Hematopoietic multipotent progenitor cell treated with erythropoietin and hydrocortisone succinate and interleukin-3 and kit ligand, for 8 days (in vitro differentiated cells): ENCODE measurements at regions not wholly inside any gene's neighbourhood (a gene's known extent, or its start where the extent isn't known, plus 50 kb on each side); places are given as distances from the start of the nearest gene placed in this dataset.
"Not testable (repeated sequence)": the region's sequence is repeated elsewhere in the genome, so short reads cannot be mapped to it uniquely, and the experiment has no call there.

ENCODE experiments used
- DNase-seq: peaks from one replicate; pipeline ENCODE4 v3.0.0-alpha.2; 2015

- peak; percentile 63 for DNase-seq
These were observed 1306.5 kb upstream of the CDH9 start for GRCh38 chr5:28344836-28345433.

DNA sequence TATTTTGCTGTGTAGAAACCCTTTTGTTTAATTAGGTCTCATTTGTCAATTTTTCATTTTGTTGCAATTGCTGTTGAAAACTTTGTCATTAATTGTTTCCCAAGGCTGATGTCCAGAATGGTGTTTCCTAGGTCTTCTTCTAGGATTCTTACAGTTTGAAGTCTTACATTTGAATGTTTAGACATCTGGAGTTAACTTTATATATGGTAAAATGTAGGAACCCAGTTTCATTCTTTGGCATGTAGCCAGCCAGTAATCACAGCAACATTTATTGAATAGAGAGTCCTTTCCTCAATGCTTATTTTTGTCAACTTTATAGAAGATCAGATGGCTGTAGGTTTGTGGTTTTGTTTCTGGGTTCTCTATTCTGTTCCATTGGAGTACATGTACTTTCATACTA lies 1290.8 kb upstream of the CDH9 start:
- DNase-seq, result no peak

DNA sequence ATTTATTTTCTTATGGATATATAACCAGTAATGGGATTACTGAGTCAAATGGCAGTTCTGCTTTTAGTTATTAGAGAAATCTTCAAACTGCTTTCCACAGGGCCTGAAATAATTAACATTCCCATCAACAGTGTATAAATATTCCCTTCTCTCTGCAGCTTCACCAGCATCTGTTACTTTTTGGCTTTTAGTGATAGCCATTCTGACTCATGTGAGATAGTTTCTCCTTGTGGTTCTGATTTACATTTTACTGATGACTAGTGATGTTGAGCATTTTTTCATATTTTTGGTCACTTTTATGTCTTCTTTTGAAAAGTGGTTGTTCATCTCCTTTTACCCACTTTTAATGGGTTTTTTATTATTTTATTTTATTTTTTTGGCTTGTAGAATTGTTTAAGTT lies 1290.3 kb upstream of the CDH9 start:
- DNase-seq, result no peak

- no peak for DNase-seq
These were observed 1285.8 kb upstream of the CDH9 start for GRCh38 chr5:28324174-28324573.

GRCh38 chr5:28313953-28314352 lies 1275.6 kb upstream of the CDH9 start:
- no peak for DNase-seq

- no peak for DNase-seq
These were observed 1275.0 kb upstream of the CDH9 start for GRCh38 chr5:28313321-28313951.

GRCh38 chr5:28310696-28311095 lies 1272.3 kb upstream of the CDH9 start:
- DNase-seq, result no peak

GRCh38 chr5:28305891-28306290 lies 1267.5 kb upstream of the CDH9 start:
- DNase-seq, result no peak

DNA sequence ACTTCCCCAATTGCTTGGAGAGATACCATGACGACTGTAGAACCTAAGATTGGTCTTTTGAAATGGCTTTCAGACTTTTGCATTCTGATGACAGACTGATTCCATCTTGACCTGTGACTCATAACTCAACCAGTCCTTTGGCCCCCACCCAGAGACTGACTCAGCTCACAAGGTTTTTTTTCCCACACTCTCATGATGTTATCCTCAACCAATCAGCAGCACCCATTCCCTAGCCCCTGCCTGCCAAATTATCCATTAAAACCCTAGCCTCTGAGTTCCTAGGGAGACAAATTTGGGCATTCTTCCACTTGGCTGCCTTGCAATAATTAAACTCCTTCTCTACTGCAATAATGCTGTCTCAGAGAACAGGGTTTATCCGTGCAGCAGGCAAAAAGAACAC lies 1263.3 kb upstream of the CDH9 start:
- no peak for DNase-seq

DNA sequence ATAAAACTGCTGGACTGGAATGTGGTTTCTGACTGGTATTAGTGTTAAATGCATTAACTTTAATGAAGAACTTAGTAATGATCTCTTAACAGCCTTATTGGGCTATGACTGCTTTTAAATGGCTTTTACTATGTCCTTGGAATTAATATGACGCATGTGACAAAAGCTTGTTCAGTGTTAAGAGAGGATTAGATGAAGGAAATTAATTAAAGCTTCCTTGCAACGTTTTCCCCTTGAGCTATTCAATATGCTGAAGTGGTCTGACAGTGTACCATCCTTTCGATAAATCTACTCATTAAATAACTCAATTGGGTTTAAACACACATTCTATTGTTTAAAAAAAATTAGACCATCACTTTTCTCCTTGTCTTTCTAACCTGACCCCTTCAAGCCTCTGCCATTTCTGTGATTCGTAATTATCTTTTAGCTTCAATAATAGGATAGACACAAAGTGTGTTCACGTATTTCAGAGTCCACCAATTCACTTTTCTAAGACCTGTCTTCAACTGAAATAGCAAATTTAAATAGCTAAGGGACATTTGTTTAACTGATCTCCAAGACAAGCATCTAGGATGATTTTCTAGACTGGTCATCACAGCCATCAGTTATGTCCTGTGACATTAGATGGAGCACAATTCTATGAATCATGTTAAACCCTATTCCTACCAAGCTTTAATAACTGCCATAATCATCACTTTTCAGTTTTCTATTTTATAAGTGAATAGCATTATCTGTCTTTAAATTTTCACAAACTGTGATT lies 1258.0 kb upstream of the CDH9 start:
- no peak for DNase-seq

DNA sequence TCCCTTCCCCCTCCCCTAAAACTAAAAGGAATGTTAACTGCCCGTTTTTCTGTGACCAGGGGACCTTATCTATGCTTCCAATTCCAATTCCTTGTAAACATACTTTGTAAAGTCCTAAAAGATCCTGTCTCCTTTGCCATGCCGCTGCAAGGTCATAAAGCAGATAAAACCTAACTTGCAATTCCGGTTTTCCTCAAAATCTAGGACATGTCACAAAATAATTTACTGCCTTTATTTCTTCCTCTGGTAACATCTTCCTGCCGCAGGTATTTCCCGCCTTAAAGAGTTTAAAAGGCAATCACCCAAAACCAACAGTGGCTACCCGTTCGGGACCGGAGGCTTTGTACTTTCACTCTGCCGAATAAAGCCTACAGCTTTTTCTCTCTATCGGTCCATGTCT lies 1248.6 kb upstream of the CDH9 start:
- DNase-seq, result not testable (repeated sequence)

DNA sequence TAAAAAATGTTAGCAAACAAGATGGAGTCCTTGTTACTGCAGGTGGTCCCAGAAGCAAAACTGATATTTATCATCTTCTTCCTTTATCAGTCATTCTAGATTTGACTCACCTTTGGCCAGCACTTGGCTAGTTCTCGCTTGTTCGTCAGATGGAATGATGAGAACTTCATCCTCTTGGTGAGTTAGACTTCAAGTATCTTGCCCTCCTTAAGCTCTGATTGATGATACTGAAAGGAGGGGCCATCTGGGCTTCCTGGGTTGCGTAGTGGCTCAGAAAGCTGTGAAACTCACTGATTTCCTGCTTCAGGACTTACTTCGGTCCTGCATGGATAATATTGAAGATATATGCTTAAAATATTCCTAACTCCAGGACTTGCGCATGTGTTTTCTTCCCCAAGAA lies 1248.2 kb upstream of the CDH9 start:
- no peak for DNase-seq

- DNase-seq, result no peak
These were observed 1246.4 kb upstream of the CDH9 start for GRCh38 chr5:28284788-28285187.

GRCh38 chr5:28281351-28281750 lies 1243.0 kb upstream of the CDH9 start:
- no peak for DNase-seq

DNA sequence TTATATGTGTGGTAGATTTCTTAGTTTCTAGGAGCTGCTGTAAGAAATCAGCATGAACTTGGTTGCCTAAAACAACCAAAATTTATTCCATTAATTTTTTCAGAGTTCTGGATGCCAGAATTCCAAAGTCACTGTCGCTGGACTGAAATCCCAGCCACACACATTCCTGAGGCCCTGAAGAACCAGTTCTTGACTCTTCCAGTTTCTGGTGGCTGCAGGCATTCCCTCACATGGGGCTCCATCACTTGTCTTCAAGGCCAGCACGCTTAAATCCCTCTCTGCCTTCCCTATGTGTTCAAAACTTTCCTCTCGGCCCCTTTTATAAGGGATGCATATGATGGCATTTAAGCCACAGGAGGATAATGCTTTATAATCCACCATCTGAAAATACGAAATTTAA lies 1237.5 kb upstream of the CDH9 start:
- no peak for DNase-seq

DNA sequence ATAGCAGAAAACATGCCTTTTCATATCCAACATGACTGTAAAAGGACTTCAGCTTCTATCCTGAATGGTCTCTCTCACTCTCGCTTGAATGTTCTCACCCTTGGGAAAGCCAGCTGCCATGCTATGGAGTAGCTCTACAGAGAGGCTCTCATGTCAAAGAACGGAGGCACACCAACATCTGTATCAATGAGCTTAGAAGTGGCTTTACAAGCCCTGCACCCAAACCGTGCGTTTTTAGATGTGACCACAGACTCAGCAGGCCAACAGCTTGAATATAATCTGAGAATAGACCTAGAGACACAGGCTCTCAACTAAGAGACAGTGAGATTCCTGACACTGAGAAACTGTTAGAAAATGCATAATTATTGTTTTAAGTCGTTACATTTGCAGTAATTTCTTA lies 1231.6 kb upstream of the CDH9 start:
- DNase-seq, result no peak

DNA sequence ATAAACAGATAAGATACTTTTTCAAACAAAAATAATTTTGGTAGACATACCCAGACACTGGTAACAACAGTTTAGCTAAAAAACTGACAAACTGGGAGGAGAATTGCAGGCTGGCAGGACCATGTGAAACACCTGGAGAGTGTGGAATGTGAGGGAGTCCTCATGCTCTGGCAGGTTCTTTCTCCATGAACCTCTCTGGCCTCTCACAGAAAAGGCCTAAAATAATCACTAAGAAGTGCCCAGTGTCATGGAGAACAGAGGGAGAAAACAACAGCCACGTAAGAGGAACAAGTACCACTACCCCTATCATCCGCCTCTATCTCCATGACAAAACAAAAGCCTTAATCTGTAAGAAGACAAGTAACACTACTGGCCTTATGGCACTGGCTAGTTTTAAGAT lies 1227.5 kb upstream of the CDH9 start:
- DNase-seq, result no peak

DNA sequence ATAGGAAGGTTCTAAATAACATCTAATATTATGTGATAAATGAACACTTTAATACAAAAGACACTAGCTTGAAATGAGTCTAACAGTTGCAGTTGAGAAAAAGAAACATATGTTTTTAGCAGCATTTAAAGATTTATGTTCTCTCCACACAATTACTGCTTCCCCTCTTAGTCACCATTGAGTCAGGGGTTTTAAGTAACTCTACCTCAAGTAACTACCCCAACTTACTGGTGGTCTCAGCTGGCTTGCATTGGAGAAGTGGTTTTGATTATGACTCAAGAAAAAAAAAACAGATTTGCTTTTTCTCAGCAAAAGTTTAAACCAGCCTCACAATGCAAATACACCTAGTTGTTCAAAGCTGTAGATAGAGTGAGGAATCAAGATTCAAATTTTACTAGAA lies 1216.5 kb upstream of the CDH9 start:
- DNase-seq, result no peak

GRCh38 chr5:28253431-28253830 lies 1215.0 kb upstream of the CDH9 start:
- no peak for DNase-seq

GRCh38 chr5:28249771-28250415 lies 1211.5 kb upstream of the CDH9 start:
- no peak for DNase-seq

GRCh38 chr5:28234356-28234968 lies 1196.1 kb upstream of the CDH9 start:
- no peak for DNase-seq

GRCh38 chr5:28226407-28226806 lies 1188.0 kb upstream of the CDH9 start:
- no peak for DNase-seq

- DNase-seq, result no peak
These were observed 1181.2 kb upstream of the CDH9 start for GRCh38 chr5:28219539-28219938.

DNA sequence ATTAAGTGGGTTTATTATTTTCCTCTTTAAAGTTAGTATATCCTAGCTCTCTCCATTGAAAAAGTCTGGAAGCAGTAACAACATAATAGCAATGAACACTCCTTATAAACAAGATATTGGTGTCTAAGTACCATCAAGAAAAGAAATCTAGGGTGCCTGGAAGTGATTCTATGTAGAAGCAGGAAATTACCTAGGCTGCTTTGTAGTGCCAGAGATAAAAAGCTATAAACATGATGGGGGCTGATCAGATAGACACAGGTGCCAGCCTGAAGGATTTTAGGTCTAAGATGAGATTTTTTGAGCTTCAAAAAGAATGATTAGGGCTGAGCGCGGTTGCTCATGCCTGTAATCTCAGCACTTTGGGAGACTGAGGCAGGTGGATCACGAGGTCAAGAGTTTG lies 1179.3 kb upstream of the CDH9 start:
- no peak for DNase-seq
